Upper lobe of right lung (tissue), 1 donor: ENCODE measurements at regions not wholly inside any gene's neighbourhood (a gene's known extent, or its start where the extent isn't known, plus 50 kb on each side); places are given as distances from the start of the nearest gene placed in this dataset.

Experiments
- ATAC-seq: fragments of 200-7000 bp; cut with Tn5 transposase; one replicate; pipeline ENCODE4 v1.9.1; 2020; ENCODE audit warnings: mild to moderate bottlenecking, moderate library complexity
- DNase-seq: peaks from one replicate; pipeline ENCODE4 v3.0.0-alpha.2; 2020
- H3K27ac ChIP-seq: fragments of 200-600 bp; one replicate; pipeline ENCODE4 v1.8.0; 2022
- H3K27me3 ChIP-seq: fragments of 200-600 bp; one replicate; pipeline ENCODE4 v1.8.0; 2022; ENCODE audit warnings: mild to moderate bottlenecking
- H3K36me3 ChIP-seq: fragments of 200-600 bp; one replicate; pipeline ENCODE4 v1.8.0; 2022
- H3K4me1 ChIP-seq: fragments of 200-600 bp; one replicate; pipeline ENCODE4 v1.8.0; 2022
- H3K4me3 ChIP-seq: fragments of 200-600 bp; one replicate; pipeline ENCODE4 v1.8.0; 2022; ENCODE audit warnings: mild to moderate bottlenecking
- H3K9me3 ChIP-seq: fragments of 200-600 bp; one replicate; pipeline ENCODE4 v1.8.0; 2022
- intact Hi-C: fragments of 100-400 bp; cut with DNase I; formaldehyde crosslinking; loops from one replicate; pipeline ENCODE4 v1.11.0; 2022
- TF ChIP-seq, protein P1 (sequence below): fragments of 200-600 bp; IDR thresholded peaks from one replicate; pipeline ENCODE4 v1.8.0; 2022; ENCODE audit warnings: antibody characterized with exemption
- donor health status: DM: no; HTN: yes; CAD: no; lungs with severe emphysema.

DNA sequence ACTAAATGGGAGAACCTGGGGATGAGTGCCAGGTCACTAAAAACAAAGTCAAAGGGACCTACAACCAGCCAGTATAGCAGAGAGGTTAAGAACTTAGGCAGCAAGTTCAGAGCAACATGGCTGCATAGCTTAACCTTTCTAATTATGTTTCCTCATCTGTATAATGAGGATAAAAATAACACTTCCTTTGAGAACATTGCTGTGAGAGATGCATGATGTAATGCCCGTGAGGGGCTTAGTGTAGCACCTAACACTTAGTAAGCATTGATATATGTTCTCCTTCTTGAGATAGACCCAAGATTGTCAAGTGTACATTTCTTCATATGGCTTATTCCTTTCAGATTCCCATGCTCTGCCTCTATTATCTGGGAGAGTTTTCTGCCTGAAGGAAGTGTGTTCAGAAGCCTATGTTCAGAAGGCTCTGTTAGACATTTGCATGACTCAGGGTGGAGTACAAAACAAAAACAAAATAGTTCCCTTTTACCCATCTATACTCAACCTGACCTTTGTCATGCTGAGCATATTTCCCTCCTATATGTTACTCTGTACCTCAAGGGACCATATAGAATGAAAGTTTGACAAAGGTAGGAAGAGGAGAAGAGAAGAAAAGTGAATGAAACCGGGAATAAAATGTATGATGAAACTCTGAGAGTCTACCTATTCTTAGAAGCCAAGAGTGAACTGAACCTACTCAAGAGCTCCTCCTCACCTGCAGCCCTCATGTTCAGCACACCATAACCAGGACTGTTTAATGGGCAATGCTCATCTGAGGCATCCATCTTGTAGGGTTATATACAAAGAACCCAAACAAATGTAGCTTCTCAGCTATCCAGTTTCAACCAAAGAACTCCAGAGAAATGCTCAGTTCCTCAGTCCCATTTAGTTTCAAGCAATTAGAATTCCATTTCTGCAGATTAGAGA, 70.7 kb upstream of the KCNMB2 start:
- intact Hi-C loops: no loop called here
- TF ChIP-seq, protein P1, sequence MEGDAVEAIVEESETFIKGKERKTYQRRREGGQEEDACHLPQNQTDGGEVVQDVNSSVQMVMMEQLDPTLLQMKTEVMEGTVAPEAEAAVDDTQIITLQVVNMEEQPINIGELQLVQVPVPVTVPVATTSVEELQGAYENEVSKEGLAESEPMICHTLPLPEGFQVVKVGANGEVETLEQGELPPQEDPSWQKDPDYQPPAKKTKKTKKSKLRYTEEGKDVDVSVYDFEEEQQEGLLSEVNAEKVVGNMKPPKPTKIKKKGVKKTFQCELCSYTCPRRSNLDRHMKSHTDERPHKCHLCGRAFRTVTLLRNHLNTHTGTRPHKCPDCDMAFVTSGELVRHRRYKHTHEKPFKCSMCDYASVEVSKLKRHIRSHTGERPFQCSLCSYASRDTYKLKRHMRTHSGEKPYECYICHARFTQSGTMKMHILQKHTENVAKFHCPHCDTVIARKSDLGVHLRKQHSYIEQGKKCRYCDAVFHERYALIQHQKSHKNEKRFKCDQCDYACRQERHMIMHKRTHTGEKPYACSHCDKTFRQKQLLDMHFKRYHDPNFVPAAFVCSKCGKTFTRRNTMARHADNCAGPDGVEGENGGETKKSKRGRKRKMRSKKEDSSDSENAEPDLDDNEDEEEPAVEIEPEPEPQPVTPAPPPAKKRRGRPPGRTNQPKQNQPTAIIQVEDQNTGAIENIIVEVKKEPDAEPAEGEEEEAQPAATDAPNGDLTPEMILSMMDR: no peak
- no peaks in the 10 kb centered on the region for H3K27me3 ChIP-seq
- no peak for DNase-seq
- H3K4me3 ChIP-seq: no peak overlapping the region
- no peak overlapping the region for H3K27ac ChIP-seq
- ATAC-seq: no peak
- no peaks in the 10 kb centered on the region for H3K9me3 ChIP-seq
- no peaks in the 10 kb centered on the region for H3K4me1 ChIP-seq
- no peaks in the 10 kb centered on the region for H3K36me3 ChIP-seq

DNA sequence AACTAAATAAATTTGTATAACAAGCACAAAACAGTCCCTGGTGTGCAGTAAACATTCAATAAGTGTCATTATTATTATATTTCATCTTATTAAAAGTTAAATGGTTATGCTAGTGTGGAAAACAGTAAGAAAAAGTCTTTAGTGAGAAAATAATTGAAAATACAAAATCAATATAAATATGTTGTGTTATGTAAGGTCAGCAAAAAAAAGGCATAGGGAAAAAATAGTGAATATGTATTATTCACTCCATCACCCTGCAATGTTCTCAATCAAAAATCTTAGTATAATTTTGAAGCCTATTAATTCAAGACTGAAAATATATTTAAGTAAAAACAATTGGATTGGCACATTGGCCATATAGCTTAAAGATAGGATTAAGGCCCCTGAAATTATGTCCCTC, 63.3 kb upstream of the KCNMB2 start:
- Histone ChIP-seq H3K27me3 (no peaks in the 10 kb centered on the region), H3K4me1 (no peaks in the 10 kb centered on the region), H3K36me3 (no peaks in the 10 kb centered on the region), H3K9me3 (no peaks in the 10 kb centered on the region), H3K4me3 (no peak overlapping the region), H3K27ac (no peak overlapping the region)
- intact Hi-C loops: no loop called here
- ATAC-seq (no peak), DNase-seq (no peak)
- TF ChIP-seq, protein P1: no peak

DNA sequence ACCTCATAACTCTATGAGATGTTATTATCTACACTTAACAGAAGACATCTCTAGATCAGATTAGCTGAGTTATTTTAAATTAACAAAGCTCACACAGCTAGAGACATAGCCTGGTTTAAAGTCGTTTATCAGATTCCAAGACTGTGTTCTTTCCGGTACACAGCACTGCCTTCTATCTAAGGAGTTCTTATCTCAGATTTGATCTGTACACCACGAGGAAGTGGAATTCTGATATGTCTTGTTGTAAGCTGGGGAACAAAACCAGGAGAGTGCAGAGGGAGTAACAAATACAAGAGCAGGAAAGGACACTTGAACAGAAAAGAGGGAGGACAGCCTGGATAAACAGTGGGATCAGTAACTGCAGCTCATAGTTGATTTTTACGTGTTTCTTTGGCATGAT, 61.7 kb upstream of the KCNMB2 start:
- no peak overlapping the region for H3K27ac ChIP-seq
- ATAC-seq: no peak
- no peak for DNase-seq
- H3K27me3 ChIP-seq: no peaks in the 10 kb centered on the region
- H3K36me3 ChIP-seq: no peaks in the 10 kb centered on the region
- no peaks in the 10 kb centered on the region for H3K9me3 ChIP-seq
- TF ChIP-seq, protein P1: no peak
- intact Hi-C loops: no loop called here
- no peaks in the 10 kb centered on the region for H3K4me1 ChIP-seq
- H3K4me3 ChIP-seq: no peak overlapping the region

DNA sequence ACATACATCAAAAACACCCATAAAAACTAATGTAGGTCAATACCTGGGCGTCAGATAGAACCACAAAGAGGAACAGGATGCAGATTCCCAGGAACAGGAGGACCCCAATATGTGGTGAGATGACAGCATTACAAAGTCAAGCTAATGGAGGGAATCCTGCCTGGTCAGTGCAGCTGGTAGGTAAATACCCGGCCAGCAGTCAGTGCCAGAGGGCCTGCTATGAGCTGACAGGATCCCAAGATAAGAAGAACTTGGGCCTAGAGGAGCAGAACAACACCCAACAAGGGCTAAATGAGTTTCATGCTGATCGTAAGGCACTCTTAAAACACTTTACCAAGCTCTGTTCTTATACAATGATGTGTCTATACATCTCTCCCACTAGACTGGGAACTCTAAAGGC, 61.2 kb upstream of the KCNMB2 start:
- H3K27ac ChIP-seq: no peak overlapping the region
- DNase-seq (no peak), ATAC-seq (no peak)
- no peaks in the 10 kb centered on the region for H3K4me1 ChIP-seq
- H3K9me3 ChIP-seq: no peaks in the 10 kb centered on the region
- no peaks in the 10 kb centered on the region for H3K27me3 ChIP-seq
- no peak overlapping the region for H3K4me3 ChIP-seq
- TF ChIP-seq, protein P1: no peak
- intact Hi-C loops: no loop called here
- no peaks in the 10 kb centered on the region for H3K36me3 ChIP-seq

DNA sequence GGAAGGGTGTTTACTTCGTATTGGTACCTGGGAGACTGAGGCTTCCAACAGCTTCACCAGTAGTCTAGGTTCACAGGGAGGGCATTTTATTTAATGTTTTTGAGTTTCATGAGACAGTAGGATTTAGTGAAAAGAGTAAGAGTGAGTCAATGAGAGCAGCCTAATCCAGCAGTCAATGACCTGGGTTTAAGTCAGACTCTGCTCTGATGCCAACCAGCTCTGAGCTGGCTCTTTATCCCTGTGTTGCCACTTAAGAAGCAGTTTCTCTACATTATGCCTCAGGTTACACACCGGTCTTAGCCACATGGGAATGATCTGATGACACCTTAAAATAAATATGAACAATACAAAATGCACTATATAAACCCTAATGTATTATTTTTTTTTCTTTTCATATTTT, 59.4 kb upstream of the KCNMB2 start:
- ATAC-seq (no peak), DNase-seq (no peak)
- TF ChIP-seq, protein P1: no peak
- no peak overlapping the region for H3K4me3 ChIP-seq
- intact Hi-C loops: no loop called here
- no peaks in the 10 kb centered on the region for H3K4me1 ChIP-seq
- no peak overlapping the region for H3K27ac ChIP-seq
- no peaks in the 10 kb centered on the region for H3K9me3 ChIP-seq
- no peaks in the 10 kb centered on the region for H3K36me3 ChIP-seq
- no peaks in the 10 kb centered on the region for H3K27me3 ChIP-seq
